SK-N-SH treated with all-trans-retinoic acid at 6 μM for 48 hours (cell line): ENCODE measurements at regions not wholly inside any gene's neighbourhood (a gene's known extent, or its start where the extent isn't known, plus 50 kb on each side); places are given as distances from the start of the nearest gene placed in this dataset.
A peak's percentile ranks its signal among the peaks of the same experiment; 100 is the strongest.

Experiments
- ATAC-seq: fragments of 200-7000 bp; cut with Tn5 transposase; 3 replicates; pipeline ENCODE4 v1.9.1; 2020; ENCODE audit warnings: mild to moderate bottlenecking, moderate library complexity
- ARNTL ChIP-seq: fragments of 450-650 bp; formaldehyde crosslinking; IDR thresholded peaks from 2 replicates; pipeline ENCODE4 v1.5.0; 2020; ENCODE audit warnings: low read depth, mild to moderate bottlenecking, moderate library complexity, borderline replicate concordance
- BACH2 ChIP-seq: fragments of 250-450 bp; sonication (Bioruptor Pico); IDR thresholded peaks from 2 replicates; pipeline ENCODE4 v1.9.0; 2021; ENCODE audit warnings: mild to moderate bottlenecking, borderline replicate concordance
- CSDC2 ChIP-seq: fragments of 250-450 bp; sonication (Bioruptor Pico); IDR thresholded peaks from 2 replicates; pipeline ENCODE4 v1.5.0; 2020; ENCODE audit warnings: mild to moderate bottlenecking, moderate library complexity
- ESRRG ChIP-seq: fragments of 250-450 bp; sonication (Bioruptor Pico); IDR thresholded peaks from 2 replicates; pipeline ENCODE4 v1.6.1; 2021; ENCODE audit warnings: mild to moderate bottlenecking
- GLIS3 ChIP-seq: fragments of 250-450 bp; sonication (Bioruptor Pico); IDR thresholded peaks from 2 replicates; pipeline ENCODE4 v1.5.0; 2020; ENCODE audit warnings: mild to moderate bottlenecking, moderate library complexity
- ISL1 ChIP-seq: fragments of 250-450 bp; sonication (Bioruptor Pico); IDR thresholded peaks from 2 replicates; pipeline ENCODE4 v2.1.2; 2022; ENCODE audit warnings: mild to moderate bottlenecking, moderate library complexity
- OSR1 ChIP-seq: fragments of 250-450 bp; sonication (Bioruptor Pico); IDR thresholded peaks from 2 replicates; pipeline ENCODE4 v1.8.0; 2022; ENCODE audit warnings: moderate library complexity, mild to moderate bottlenecking, inconsistent platforms
- PPARA ChIP-seq: fragments of 250-450 bp; sonication (Bioruptor Pico); IDR thresholded peaks from 2 replicates; pipeline ENCODE4 v1.5.0; 2020; ENCODE audit warnings: mild to moderate bottlenecking, borderline replicate concordance
- RARB ChIP-seq: fragments of 250-450 bp; sonication (Bioruptor Pico); IDR thresholded peaks from 2 replicates; pipeline ENCODE4 v1.8.0; 2021; ENCODE audit warnings: mild to moderate bottlenecking, moderate library complexity
- SNAI2 ChIP-seq: fragments of 250-450 bp; sonication (Bioruptor Pico); IDR thresholded peaks from 2 replicates; pipeline ENCODE4 v1.5.0; 2020; ENCODE audit warnings: mild to moderate bottlenecking, moderate library complexity
- TCF4 ChIP-seq: fragments of 250-450 bp; sonication (Bioruptor Pico); IDR thresholded peaks from 2 replicates; pipeline ENCODE4 v1.8.0; 2021; ENCODE audit warnings: mild to moderate bottlenecking, moderate library complexity, borderline replicate concordance
- ZC3H10 ChIP-seq: fragments of 250-450 bp; sonication (Bioruptor Pico); IDR thresholded peaks from 2 replicates; pipeline ENCODE4 v1.5.1; 2021; ENCODE audit warnings: mild to moderate bottlenecking, moderate library complexity
- ZFP3 ChIP-seq: fragments of 250-450 bp; sonication (Bioruptor Pico); IDR thresholded peaks from 2 replicates; pipeline ENCODE4 v1.5.0; 2020; ENCODE audit warnings: mild to moderate bottlenecking, moderate library complexity
- ZNF565 ChIP-seq: fragments of 450-650 bp; formaldehyde crosslinking; conservative IDR thresholded peaks from 2 replicates; pipeline ENCODE4 v1.5.0; 2020; ENCODE audit warnings: low read depth, mild to moderate bottlenecking, moderate library complexity
- ZNF70 ChIP-seq: fragments of 450-650 bp; formaldehyde crosslinking; IDR thresholded peaks from 2 replicates; pipeline ENCODE4 v1.5.0; 2020; ENCODE audit warnings: mild to moderate bottlenecking, moderate library complexity
- TF ChIP-seq, protein P1 (sequence below): fragments of 250-450 bp; sonication (Bioruptor Pico); IDR thresholded peaks from 2 replicates; pipeline ENCODE4 v1.5.0; 2020; ENCODE audit warnings: mild to moderate bottlenecking, moderate library complexity
- TF ChIP-seq, protein P2 (sequence below): fragments of 250-450 bp; sonication (Bioruptor Pico); IDR thresholded peaks from 2 replicates; pipeline ENCODE4 v1.8.0; 2021; ENCODE audit warnings: low read depth, mild to moderate bottlenecking, moderate library complexity, borderline replicate concordance
- TF ChIP-seq, protein P3 (sequence below): fragments of 250-450 bp; sonication (Bioruptor Pico); IDR thresholded peaks from 2 replicates; pipeline ENCODE4 v1.5.1; 2020; ENCODE audit warnings: low read depth, mild to moderate bottlenecking, moderate library complexity
- TF ChIP-seq, protein P4 (sequence below): fragments of 250-450 bp; sonication (Bioruptor Pico); IDR thresholded peaks from 2 replicates; pipeline ENCODE4 v1.8.0; 2020; ENCODE audit warnings: mild to moderate bottlenecking, moderate library complexity, borderline replicate concordance

DNA sequence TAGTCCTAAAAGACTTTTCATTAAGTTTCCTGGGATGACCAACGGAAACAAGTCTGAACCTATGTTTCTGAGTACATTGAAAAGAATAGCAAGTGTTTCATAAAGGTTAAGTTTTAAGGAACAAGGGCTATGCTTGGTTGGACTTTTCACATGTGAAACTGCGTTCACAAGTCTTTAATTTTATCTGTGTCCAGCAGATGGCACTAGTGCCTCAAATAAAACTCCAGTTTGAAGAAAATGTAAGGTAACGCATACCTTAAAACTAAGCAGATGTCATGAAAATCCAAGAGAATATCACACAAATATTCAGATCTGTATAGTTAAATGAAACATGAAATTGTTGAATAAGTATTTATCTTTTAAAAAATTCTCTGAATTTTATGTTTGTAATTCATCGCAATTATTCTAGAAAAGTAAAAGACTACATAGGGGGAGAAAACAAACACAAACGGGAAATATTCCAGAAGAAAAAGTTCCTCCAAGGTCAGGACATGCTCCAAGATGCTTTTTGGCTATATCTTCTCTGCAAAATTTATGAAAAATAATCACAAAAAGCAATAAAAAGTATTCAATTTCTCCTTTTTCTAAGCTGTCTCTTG, 89.6 kb upstream of the MAD2L1 start:
- peak; percentile 73 for ATAC-seq
- TF ChIP-seq, protein P1, sequence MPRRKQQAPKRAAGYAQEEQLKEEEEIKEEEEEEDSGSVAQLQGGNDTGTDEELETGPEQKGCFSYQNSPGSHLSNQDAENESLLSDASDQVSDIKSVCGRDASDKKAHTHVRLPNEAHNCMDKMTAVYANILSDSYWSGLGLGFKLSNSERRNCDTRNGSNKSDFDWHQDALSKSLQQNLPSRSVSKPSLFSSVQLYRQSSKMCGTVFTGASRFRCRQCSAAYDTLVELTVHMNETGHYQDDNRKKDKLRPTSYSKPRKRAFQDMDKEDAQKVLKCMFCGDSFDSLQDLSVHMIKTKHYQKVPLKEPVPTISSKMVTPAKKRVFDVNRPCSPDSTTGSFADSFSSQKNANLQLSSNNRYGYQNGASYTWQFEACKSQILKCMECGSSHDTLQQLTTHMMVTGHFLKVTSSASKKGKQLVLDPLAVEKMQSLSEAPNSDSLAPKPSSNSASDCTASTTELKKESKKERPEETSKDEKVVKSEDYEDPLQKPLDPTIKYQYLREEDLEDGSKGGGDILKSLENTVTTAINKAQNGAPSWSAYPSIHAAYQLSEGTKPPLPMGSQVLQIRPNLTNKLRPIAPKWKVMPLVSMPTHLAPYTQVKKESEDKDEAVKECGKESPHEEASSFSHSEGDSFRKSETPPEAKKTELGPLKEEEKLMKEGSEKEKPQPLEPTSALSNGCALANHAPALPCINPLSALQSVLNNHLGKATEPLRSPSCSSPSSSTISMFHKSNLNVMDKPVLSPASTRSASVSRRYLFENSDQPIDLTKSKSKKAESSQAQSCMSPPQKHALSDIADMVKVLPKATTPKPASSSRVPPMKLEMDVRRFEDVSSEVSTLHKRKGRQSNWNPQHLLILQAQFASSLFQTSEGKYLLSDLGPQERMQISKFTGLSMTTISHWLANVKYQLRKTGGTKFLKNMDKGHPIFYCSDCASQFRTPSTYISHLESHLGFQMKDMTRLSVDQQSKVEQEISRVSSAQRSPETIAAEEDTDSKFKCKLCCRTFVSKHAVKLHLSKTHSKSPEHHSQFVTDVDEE (CRISPR knock-in tag) = no peak
- no peak for TF ChIP-seq ZC3H10
- TF ChIP-seq BACH2 (CRISPR knock-in tag) = no peak
- TF ChIP-seq ZNF565 (CRISPR knock-in tag) = no peak
- TF ChIP-seq ZFP3 (CRISPR knock-in tag) = no peak
- no peak for TF ChIP-seq TCF4 (CRISPR knock-in tag)
- TF ChIP-seq SNAI2 (CRISPR knock-in tag) = no peak
- TF ChIP-seq OSR1 = no peak
- no peak for TF ChIP-seq RARB (CRISPR knock-in tag)
- TF ChIP-seq ISL1 (CRISPR knock-in tag) = no peak
- TF ChIP-seq, protein P2, sequence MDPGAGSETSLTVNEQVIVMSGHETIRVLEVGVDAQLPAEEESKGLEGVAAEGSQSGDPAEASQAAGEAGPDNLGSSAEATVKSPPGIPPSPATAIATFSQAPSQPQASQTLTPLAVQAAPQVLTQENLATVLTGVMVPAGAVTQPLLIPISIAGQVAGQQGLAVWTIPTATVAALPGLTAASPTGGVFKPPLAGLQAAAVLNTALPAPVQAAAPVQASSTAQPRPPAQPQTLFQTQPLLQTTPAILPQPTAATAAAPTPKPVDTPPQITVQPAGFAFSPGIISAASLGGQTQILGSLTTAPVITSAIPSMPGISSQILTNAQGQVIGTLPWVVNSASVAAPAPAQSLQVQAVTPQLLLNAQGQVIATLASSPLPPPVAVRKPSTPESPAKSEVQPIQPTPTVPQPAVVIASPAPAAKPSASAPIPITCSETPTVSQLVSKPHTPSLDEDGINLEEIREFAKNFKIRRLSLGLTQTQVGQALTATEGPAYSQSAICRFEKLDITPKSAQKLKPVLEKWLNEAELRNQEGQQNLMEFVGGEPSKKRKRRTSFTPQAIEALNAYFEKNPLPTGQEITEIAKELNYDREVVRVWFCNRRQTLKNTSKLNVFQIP (CRISPR knock-in tag) = no peak

DNA sequence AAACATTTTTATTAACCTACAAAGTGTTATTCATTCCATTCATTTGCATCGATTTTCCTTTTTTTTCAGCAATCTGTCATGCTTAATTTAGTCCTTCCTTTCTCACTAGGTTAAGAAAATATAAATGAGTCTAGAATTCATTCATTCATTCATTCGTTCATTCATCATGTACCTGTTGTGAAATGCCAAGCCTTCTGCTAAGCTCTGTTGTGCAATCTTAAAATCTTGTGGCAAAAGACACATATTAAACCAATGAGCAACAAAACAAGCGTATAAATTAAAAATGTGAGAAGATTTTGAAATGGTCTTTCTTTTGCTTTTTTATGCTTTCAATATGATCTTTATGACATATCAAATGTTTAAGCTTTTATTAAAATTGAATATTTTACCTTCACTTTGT, 88.6 kb upstream of the MAD2L1 start:
- no peak for ATAC-seq
- TF ChIP-seq PPARA (CRISPR knock-in tag) = no peak
- TF ChIP-seq, protein P3, sequence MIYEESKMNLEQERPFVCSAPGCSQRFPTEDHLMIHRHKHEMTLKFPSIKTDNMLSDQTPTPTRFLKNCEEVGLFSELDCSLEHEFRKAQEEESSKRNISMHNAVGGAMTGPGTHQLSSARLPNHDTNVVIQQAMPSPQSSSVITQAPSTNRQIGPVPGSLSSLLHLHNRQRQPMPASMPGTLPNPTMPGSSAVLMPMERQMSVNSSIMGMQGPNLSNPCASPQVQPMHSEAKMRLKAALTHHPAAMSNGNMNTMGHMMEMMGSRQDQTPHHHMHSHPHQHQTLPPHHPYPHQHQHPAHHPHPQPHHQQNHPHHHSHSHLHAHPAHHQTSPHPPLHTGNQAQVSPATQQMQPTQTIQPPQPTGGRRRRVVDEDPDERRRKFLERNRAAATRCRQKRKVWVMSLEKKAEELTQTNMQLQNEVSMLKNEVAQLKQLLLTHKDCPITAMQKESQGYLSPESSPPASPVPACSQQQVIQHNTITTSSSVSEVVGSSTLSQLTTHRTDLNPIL (CRISPR knock-in tag) = no peak
- no peak for TF ChIP-seq GLIS3 (CRISPR knock-in tag)
- no peak for TF ChIP-seq ZC3H10
- no peak for TF ChIP-seq ZFP3 (CRISPR knock-in tag)
- no peak for TF ChIP-seq ZNF565 (CRISPR knock-in tag)
- TF ChIP-seq ARNTL = no peak
- no peak for TF ChIP-seq TCF4 (CRISPR knock-in tag)
- TF ChIP-seq, protein P1 (CRISPR knock-in tag) = no peak
- no peak for TF ChIP-seq OSR1
- TF ChIP-seq, all 23 proteins: peak for 0

DNA sequence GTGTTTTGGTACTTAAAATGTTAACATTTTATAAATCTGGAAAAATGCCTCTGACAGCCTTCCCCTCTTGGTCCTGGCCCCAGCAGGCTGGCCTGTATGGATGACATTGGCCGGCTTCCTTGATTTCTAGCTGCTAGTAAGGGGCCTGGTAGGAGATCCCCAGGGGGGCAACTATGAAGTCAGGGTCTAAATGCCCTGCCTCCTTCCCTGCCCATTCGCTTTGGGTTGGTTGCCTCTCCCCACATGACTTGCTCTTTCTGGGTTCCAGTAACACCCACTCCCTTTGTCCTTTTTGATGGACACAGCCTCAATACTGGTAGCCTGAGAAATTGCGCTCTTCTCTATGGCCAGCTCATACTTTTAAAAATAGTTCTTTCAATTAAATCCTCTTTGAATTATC, 78.0 kb upstream of the MAD2L1 start:
- ATAC-seq = no peak
- TF ChIP-seq RARB (CRISPR knock-in tag) = no peak
- TF ChIP-seq ESRRG (CRISPR knock-in tag) = no peak
- TF ChIP-seq ZNF565 (CRISPR knock-in tag) = no peak
- TF ChIP-seq, protein P4, sequence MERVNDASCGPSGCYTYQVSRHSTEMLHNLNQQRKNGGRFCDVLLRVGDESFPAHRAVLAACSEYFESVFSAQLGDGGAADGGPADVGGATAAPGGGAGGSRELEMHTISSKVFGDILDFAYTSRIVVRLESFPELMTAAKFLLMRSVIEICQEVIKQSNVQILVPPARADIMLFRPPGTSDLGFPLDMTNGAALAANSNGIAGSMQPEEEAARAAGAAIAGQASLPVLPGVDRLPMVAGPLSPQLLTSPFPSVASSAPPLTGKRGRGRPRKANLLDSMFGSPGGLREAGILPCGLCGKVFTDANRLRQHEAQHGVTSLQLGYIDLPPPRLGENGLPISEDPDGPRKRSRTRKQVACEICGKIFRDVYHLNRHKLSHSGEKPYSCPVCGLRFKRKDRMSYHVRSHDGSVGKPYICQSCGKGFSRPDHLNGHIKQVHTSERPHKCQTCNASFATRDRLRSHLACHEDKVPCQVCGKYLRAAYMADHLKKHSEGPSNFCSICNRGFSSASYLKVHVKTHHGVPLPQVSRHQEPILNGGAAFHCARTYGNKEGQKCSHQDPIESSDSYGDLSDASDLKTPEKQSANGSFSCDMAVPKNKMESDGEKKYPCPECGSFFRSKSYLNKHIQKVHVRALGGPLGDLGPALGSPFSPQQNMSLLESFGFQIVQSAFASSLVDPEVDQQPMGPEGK (CRISPR knock-in tag) = no peak
- TF ChIP-seq ZNF70 (CRISPR knock-in tag) = no peak
- TF ChIP-seq CSDC2 (CRISPR knock-in tag) = no peak
- TF ChIP-seq BACH2 (CRISPR knock-in tag) = no peak
- TF ChIP-seq, protein P2 (CRISPR knock-in tag) = no peak
- TF ChIP-seq PPARA (CRISPR knock-in tag) = no peak
- TF ChIP-seq, protein P1 (CRISPR knock-in tag) = no peak
- TF ChIP-seq, protein P3 (CRISPR knock-in tag) = no peak
- TF ChIP-seq OSR1 = no peak
- TF ChIP-seq ISL1 (CRISPR knock-in tag) = no peak
